Stomach smooth muscle (tissue), 2 donors: ENCODE measurements at regions not wholly inside any gene's neighbourhood (a gene's known extent, or its start where the extent isn't known, plus 50 kb on each side); places are given as distances from the start of the nearest gene placed in this dataset.
"Not testable (repeated sequence)": the region's sequence is repeated elsewhere in the genome, so short reads cannot be mapped to it uniquely, and the experiment has no call there.

Experiments
- H3K27ac ChIP-seq: one replicate; pipeline ENCODE4 v1.7.0; 2013; ENCODE audit warnings: mild to moderate bottlenecking, low read length, inconsistent platforms
- H3K27me3 ChIP-seq, 2 donors: one replicate each; pipeline ENCODE4 v1.7.0; 2013; ENCODE audit warnings: low read length in 2 of 2; ENCODE audit not compliant: insufficient read depth in 2 of 2, control insufficient read depth in 1 of 2
- H3K36me3 ChIP-seq, 2 donors: one replicate each; pipeline ENCODE4 v1.7.0; 2013; ENCODE audit warnings: low read length in 2 of 2; ENCODE audit not compliant: control insufficient read depth in 2 of 2, insufficient read depth in 2 of 2
- H3K4me1 ChIP-seq: one replicate; pipeline ENCODE4 v1.7.0; 2013; ENCODE audit warnings: low read length; ENCODE audit not compliant: control insufficient read depth, insufficient read depth
- H3K4me3 ChIP-seq, 2 donors: one replicate each; pipeline ENCODE4 v1.7.0; 2013; ENCODE audit warnings: low read length in 2 of 2
- H3K9ac ChIP-seq, 2 donors: one replicate each; pipeline ENCODE4 v1.7.0; 2013; ENCODE audit warnings: low read length in 2 of 2, mild to moderate bottlenecking in 1 of 2
- H3K9me3 ChIP-seq, 2 donors: one replicate each; pipeline ENCODE4 v1.7.0; 2013; ENCODE audit warnings: low read length in 2 of 2; ENCODE audit not compliant: control insufficient read depth in 2 of 2
- donor health status: healthy.
- donor health status: Pancreatic carcinoma.

- not testable (repeated sequence) for H3K27me3 ChIP-seq, H3K9ac ChIP-seq, H3K27ac ChIP-seq, H3K9me3 ChIP-seq, H3K36me3 ChIP-seq, H3K4me3 ChIP-seq, H3K4me1 ChIP-seq
Observed at GRCh38 chr14:59006179-59006578, 182.3 kb upstream of the DAAM1 start.

GRCh38 chr14:59009967-59010366 lies 178.5 kb upstream of the DAAM1 start:
- H3K4me1 ChIP-seq, result no peaks in the 10 kb centered on the region
- H3K9me3 ChIP-seq, result no peaks in the 10 kb centered on the region
- H3K4me3 ChIP-seq, result no peak overlapping the region
- no peaks in the 10 kb centered on the region for H3K36me3 ChIP-seq
- no peak overlapping the region for H3K9ac ChIP-seq
- H3K27me3 ChIP-seq, result no peaks in the 10 kb centered on the region
- no peak overlapping the region for H3K27ac ChIP-seq

- Histone ChIP-seq H3K4me1 (no peaks in the 10 kb centered on the region), H3K9ac (no peak overlapping the region), H3K36me3 (no peaks in the 10 kb centered on the region), H3K4me3 (no peak overlapping the region), H3K27me3 (no peaks in the 10 kb centered on the region), H3K27ac (no peak overlapping the region), H3K9me3 (no peaks in the 10 kb centered on the region)
Observed at GRCh38 chr14:59013672-59014298, 174.7 kb upstream of the DAAM1 start.

GRCh38 chr14:59015482-59015881 lies 173.0 kb upstream of the DAAM1 start:
- no peak overlapping the region for H3K4me3 ChIP-seq
- H3K36me3 ChIP-seq, result no peaks in the 10 kb centered on the region
- no peak overlapping the region for H3K27ac ChIP-seq
- no peak overlapping the region for H3K9ac ChIP-seq
- H3K27me3 ChIP-seq, result no peaks in the 10 kb centered on the region
- no peaks in the 10 kb centered on the region for H3K9me3 ChIP-seq
- no peaks in the 10 kb centered on the region for H3K4me1 ChIP-seq

GRCh38 chr14:59017285-59017965 lies 171.0 kb upstream of the DAAM1 start:
- H3K9me3 ChIP-seq, result no peaks in the 10 kb centered on the region
- no peaks in the 10 kb centered on the region for H3K27me3 ChIP-seq
- H3K4me3 ChIP-seq, result no peak overlapping the region
- H3K27ac ChIP-seq, result no peak overlapping the region
- H3K4me1 ChIP-seq, result no peaks in the 10 kb centered on the region
- H3K9ac ChIP-seq, result no peak overlapping the region
- no peaks in the 10 kb centered on the region for H3K36me3 ChIP-seq

- Histone ChIP-seq H3K9me3 (no peaks in the 10 kb centered on the region), H3K36me3 (no peaks in the 10 kb centered on the region), H3K4me1 (no peaks in the 10 kb centered on the region), H3K27ac (no peak overlapping the region), H3K9ac (no peak overlapping the region), H3K27me3 (no peaks in the 10 kb centered on the region), H3K4me3 (no peak overlapping the region)
Observed at GRCh38 chr14:59018460-59018859, 170.0 kb upstream of the DAAM1 start.

GRCh38 chr14:59018978-59019377 lies 169.5 kb upstream of the DAAM1 start:
- H3K4me1 ChIP-seq, result no peaks in the 10 kb centered on the region
- H3K4me3 ChIP-seq, result no peak overlapping the region
- no peak overlapping the region for H3K27ac ChIP-seq
- no peaks in the 10 kb centered on the region for H3K36me3 ChIP-seq
- H3K9me3 ChIP-seq, result no peaks in the 10 kb centered on the region
- H3K9ac ChIP-seq, result no peak overlapping the region
- H3K27me3 ChIP-seq, result no peaks in the 10 kb centered on the region

GRCh38 chr14:59020382-59020781 lies 168.1 kb upstream of the DAAM1 start:
- H3K9ac ChIP-seq, result no peak overlapping the region
- H3K9me3 ChIP-seq, result no peaks in the 10 kb centered on the region
- no peaks in the 10 kb centered on the region for H3K36me3 ChIP-seq
- no peaks in the 10 kb centered on the region for H3K27me3 ChIP-seq
- no peaks in the 10 kb centered on the region for H3K4me1 ChIP-seq
- H3K27ac ChIP-seq, result no peak overlapping the region
- H3K4me3 ChIP-seq, result no peak overlapping the region

- Histone ChIP-seq H3K4me1 (no peaks in the 10 kb centered on the region), H3K9ac (no peak overlapping the region), H3K4me3 (no peak overlapping the region), H3K27me3 (no peaks in the 10 kb centered on the region), H3K36me3 (no peaks in the 10 kb centered on the region), H3K27ac (no peak overlapping the region), H3K9me3 (no peaks in the 10 kb centered on the region)
Observed at GRCh38 chr14:59022144-59022543, 166.3 kb upstream of the DAAM1 start.

- no peak overlapping the region for H3K9ac ChIP-seq
- no peaks in the 10 kb centered on the region for H3K9me3 ChIP-seq
- no peak overlapping the region for H3K27ac ChIP-seq
- no peaks in the 10 kb centered on the region for H3K4me1 ChIP-seq
- no peaks in the 10 kb centered on the region for H3K27me3 ChIP-seq
- no peaks in the 10 kb centered on the region for H3K36me3 ChIP-seq
- H3K4me3 ChIP-seq, result no peak overlapping the region
Observed at GRCh38 chr14:59026081-59026480, 162.4 kb upstream of the DAAM1 start.

- not testable (repeated sequence) for H3K27me3 ChIP-seq, H3K4me3 ChIP-seq, H3K36me3 ChIP-seq, H3K27ac ChIP-seq, H3K9me3 ChIP-seq, H3K9ac ChIP-seq, H3K4me1 ChIP-seq
Observed at GRCh38 chr14:59026640-59027039, 161.8 kb upstream of the DAAM1 start.
